ENCODE measurements at regions not wholly inside any gene's neighbourhood (a gene's known extent, or its start where the extent isn't known, plus 50 kb on each side); places are given as distances from the start of the nearest gene placed in this dataset.
"Not testable (repeated sequence)": the region's sequence is repeated elsewhere in the genome, so short reads cannot be mapped to it uniquely, and the experiment has no call there.

DNA sequence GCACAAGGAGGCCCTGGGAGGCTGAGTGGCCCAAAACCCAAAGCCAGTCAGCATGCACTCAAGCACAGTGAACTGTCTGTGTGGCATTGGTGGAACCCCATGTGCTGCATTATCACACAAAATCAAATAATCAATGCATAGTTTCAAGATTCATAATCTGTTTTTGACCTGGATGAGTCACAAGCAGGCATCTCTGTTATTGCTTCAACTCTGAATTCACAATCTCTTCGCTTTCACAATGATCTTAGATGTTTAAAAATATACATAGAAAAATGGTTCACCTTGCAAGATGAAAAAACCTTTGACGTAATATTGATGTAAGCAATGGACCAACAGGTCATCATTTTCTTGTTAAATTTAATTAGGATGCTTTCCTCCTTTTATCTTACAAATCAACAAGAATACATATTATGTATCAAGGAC is 455.4 kb downstream of the IRS2 start:
- no peak for DNase-seq (ENCODE audit: low spot score)

DNA sequence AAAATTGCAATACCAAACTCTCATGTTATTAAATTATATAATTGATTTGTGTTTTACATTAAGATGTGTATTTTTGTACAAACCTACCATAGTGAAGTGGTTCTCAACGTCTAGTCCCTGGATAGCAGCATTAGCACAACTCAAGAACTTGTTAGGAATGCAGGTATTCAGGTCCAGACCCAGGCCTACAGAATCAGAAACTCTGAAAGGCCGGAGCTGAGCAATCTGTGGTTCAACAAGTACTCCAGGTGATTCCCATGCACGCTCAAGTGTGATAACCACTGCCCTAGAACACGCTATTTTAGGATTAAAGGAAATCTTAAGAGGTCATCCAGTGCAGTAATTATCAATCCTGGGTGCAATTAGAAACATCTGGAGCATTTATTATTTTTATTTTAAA is 456.3 kb downstream of the IRS2 start:
- DNase-seq (ENCODE audit: low spot score), result no peak

GRCh38 chr13:109329175-109329574 is 457.2 kb downstream of the IRS2 start:
- no peak for DNase-seq (ENCODE audit: low spot score)

DNA sequence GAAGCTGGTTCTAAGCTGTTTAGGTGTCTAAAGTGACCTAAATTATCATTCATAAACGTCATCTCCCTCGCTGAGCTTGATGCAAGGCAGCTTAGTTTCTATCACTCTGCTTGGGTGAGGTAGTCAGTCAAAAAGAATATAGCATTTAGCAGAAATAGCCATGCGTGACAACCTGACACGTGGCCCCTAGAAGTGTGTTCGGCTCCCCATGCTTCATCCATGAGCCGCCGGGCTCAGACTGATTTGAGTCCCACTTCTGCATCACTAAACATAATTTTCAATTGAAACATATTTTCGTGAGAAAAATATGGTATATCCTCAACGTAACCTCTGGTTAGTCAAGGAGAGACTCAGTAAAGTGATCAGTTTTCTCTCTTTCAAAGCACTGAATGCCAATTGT is 459.8 kb downstream of the IRS2 start:
- no peak for DNase-seq (ENCODE audit: low spot score)

GRCh38 chr13:109323338-109323737 is 463.0 kb downstream of the IRS2 start:
- no peak for DNase-seq (ENCODE audit: low spot score)

DNA sequence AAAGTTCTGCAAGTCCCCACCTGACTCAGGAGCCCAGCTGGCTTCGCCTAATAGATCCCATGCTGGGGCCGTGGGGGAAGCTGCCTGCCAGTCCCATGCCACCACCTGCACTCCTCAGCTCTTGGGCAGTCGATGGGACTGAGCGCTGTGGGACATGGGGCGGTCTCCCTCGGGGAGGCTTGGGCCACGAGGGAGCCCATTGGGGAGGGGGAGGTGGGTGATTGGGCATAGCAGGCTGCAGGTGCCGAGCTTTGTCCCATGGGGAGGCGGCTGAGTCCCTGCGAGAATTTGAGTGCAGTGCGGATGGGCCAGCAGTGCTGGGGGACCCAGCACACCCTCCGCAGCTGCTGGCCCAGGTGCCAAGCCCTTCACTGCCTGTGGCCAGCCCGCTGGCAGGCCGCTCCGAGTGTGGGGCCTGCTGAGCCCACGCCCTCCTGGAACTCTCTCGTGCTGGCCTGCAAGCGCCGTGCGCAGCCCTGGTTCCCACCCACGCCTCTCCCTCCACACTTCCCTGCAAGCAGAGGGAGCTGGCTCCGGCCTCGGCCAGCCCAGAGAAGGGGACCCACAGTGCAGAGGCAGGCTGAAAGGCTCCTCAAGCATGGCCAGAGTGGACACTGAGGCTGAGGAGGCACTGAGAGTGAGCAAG is 467.3 kb downstream of the IRS2 start:
- no peak for DNase-seq (ENCODE audit: low spot score)

DNA sequence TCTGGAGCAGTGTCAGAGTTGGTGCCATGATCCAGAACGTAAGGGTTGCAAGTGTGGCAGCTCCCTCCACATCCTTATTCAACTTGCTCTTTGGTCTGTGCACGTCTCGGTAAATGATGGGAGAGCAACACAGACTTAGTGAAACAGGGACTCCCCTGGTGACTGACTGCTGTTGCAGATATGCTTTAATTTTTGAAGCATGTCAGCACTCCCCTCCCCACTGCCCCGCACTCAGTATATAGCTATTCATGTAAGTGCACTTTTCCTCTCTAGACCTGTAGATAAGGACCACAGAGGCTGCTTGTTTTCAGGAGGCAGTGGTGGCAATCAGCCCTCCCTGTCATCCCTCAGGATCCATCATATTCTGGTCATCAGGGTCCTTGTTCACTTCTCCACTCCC is 470.9 kb downstream of the IRS2 start:
- no peak for DNase-seq (ENCODE audit: low spot score)

DNA sequence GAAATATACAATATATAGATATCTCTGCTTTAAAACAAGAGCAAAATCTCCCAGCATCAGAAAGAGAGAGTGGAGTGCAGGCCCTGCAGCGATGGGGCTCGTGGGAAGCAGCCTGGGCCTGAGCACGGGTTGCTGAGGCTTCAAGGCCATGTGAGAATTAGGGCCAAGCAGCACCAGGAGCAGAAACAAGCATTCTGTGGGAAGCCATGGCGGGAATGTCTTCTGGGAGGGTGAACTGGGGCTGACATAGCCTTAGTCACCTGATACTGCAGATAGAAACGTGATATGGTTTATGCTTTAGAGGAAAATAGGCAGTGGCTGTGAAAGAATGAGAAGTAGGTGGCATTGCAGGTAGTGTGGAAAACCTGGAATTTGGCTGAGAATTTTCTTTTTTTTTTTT is 472.3 kb downstream of the IRS2 start:
- DNase-seq (ENCODE audit: low spot score), result no peak

DNA sequence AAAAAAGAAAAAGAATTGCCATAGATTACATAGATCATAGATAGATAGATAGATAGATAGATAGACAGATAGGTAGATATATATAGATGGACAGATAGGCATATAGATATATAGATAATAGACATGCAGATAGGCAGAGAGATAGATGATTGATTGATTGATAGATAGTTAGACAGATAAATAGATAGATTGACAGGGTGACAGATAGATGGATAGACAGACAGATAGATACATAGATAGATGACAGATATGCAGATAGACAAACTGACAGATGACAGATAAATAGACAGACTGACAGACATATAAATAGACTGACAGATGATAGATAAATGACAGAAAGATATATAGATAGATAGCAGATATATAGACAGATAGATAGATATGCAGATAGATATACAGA is 474.0 kb downstream of the IRS2 start:
- DNase-seq (ENCODE audit: low spot score), result no peak

DNA sequence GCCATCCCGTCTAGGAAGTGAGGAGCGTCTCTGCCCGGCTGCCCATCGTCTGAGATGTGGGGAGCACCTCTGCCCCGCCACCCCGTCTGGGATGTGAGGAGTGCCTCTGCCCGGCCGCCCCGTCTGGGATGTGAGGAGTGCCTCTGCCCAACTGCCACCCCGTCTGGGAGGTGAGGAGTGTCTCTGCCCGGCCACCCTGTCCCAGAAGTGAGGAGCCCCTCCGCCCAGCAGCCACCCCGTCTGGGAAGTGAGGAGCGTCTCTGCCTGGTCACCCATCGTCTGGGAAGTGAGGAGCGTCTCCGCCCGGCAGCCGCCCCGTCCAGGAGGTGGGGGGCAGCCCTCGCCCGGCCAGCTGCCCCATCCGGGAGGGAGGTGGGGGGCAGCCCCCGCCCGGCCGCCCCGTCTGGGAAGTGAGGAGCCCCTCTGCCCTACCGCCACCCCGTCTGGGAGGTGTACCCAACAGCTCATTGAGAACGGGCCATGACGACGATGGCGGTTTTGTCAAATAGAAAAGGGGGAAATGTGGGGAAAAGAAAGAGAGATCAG is 474.9 kb downstream of the IRS2 start:
- DNase-seq (ENCODE audit: low spot score), result not testable (repeated sequence)

- DNase-seq (ENCODE audit: low spot score), result no peak
Observed at GRCh38 chr13:109309625-109310363, 476.6 kb downstream of the IRS2 start.

GRCh38 chr13:109307027-109307426 is 479.4 kb downstream of the IRS2 start:
- DNase-seq (ENCODE audit: low spot score), result no peak

GRCh38 chr13:109301726-109302125 is 484.7 kb downstream of the IRS2 start:
- no peak for DNase-seq (ENCODE audit: low spot score)

- DNase-seq (ENCODE audit: low spot score), result no peak
Observed at GRCh38 chr13:109301276-109301675, 485.1 kb downstream of the IRS2 start.

DNA sequence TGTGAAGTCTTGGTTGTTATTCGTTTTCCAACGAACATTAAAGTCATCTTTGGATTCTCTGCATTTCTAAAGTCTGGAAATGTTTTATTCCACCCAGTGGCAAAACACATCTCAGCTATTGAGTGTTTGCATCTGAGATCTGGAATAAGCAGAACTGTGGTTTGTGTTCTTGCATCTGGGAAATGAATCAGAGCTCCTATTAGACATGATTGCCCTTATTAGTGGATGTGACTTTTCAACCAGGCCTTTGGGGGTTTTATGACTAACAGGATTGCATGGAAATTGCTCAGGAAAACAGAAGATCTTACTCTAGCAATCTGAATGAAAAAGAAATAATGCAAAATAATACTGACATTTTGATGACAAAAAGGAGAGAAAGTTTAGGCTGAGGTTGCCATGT is 488.8 kb downstream of the IRS2 start:
- DNase-seq (ENCODE audit: low spot score), result no peak

- DNase-seq (ENCODE audit: low spot score), result no peak
Observed at GRCh38 chr13:109293166-109293565, 493.2 kb downstream of the IRS2 start.

DNA sequence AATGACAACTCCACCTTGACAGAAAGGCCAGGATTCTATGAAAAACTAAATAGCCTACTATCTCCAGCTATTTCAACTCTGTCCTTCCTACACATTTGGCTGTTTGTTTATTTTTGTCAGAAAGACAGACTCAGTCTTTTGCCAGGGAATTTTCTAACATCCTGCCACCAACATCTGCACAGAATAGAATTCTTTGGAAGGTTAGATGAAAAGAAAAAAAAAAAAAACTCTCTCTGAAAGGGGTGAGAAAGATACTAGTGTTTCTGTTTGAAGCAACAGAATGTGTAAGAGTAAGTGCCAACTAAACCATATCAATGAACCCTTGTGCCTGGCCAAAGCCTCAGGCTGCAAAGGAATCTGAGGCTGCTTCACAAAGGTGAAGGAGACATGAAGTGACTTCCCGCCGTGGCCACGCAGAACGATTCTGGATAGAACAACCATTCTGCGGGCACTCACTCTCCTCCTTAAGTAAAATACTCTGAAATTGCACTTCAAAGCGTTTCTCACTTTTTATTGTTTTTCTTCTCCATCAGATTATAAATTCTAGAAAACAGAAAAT is 498.2 kb downstream of the IRS2 start:
- DNase-seq (ENCODE audit: low spot score), result no peak

GRCh38 chr13:109287553-109287952 is 498.8 kb downstream of the IRS2 start:
- no peak for DNase-seq (ENCODE audit: low spot score)

DNA sequence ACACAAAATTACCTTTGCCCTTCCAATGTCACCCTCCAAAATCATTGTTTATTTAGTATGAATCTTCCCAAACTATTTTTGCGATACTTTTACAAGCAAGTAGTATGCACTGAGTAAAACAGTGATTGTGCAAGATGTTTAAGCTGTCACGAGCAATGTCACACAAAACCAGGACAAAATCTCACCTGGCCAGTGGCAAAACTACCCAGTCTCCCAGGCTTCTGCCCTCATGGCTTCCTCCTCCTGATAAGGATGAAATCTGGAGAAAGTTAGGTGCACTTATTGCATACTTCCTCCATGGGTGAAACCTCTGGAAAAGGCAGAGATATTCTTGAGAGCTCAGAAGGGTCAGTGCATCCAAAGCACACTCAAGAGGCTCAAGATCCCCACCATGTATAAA is 500.8 kb downstream of the IRS2 start:
- DNase-seq (ENCODE audit: low spot score), result no peak

DNA sequence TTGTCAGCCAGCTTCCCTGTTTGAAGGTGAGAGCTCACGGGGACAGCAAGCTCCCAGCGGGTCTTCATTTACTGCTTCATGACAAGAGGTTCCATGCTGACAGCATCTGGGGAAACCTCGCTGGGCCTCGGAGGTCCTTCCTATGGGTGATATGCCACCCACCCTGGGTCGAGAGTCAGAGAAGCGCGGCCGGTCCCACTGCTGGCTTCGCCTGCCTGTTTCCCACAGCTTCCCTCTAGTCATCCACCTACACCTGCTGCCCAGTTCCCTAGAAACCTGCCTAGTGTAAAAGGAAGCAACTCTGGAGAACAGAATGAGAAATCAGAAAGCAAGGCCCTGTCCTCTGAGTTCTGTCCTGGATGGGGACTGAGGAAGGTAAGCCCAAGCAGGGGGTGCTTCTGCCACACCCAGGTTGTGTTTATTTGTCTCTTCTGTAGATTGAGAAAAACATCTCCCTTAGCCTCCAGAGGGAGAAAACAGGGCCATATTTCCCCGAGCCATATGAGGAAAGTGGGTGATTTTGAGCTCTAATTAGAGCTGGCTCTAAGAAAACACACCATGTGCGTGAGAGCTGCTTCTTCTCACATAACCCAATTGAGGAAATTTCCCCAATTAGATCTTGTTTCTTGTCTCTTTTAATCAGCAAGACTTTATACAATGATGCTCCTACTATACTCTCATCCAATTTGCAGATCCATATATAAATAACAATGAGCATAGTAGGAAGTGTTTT is 504.3 kb downstream of the IRS2 start:
- peak; percentile 32 for DNase-seq (ENCODE audit: low spot score)

- no peak for DNase-seq (ENCODE audit: low spot score)
Observed at GRCh38 chr13:109281017-109281902, 505.1 kb downstream of the IRS2 start.

Data from SK-N-DZ (cell line).